Common myeloid progenitor, CD34-positive (primary cell): ENCODE measurements at regions not wholly inside any gene's neighbourhood (a gene's known extent, or its start where the extent isn't known, plus 50 kb on each side); places are given as distances from the start of the nearest gene placed in this dataset.
A peak's percentile ranks its signal among the peaks of the same experiment; 100 is the strongest.

Experiments
- CTCF ChIA-PET: fragments of 350-600 bp; sonication (Branson Sonifier 250); formaldehyde crosslinking; loops from one replicate; lab custom pipeline; 2021; ENCODE audit warnings: antibody characterized with exemption; lab: Charles Lee
- POLR2A ChIA-PET: fragments of 350-600 bp; sonication (Branson Sonifier 250); formaldehyde crosslinking; loops from one replicate; lab custom pipeline; 2021; ENCODE audit warnings: antibody characterized with exemption; lab: Charles Lee
- DNase-seq, 3 donors: peaks; one replicate each; pipeline versions ENCODE4 v3.0.0 to v3.0.0-alpha.2; 2013
- H3K27ac ChIP-seq, 2 experiments: 1 replicate in 1 of 2; 2 replicates in 1 of 2; pipeline ENCODE4 v1.7.0; 2013; ENCODE audit warnings: inconsistent platforms in 2 of 2, low read length in 2 of 2, mild to moderate bottlenecking in 2 of 2, low read depth in 1 of 2, moderate library complexity in 1 of 2; ENCODE audit not compliant: severe bottlenecking in 2 of 2, insufficient read depth in 1 of 2, poor library complexity in 1 of 2
- H3K27me3 ChIP-seq, 5 experiments: replicated peaks in 2 of 5; 1 replicate in 3 of 5; 2 replicates in 2 of 5; pipeline versions ENCODE4 v1.6.1 to v1.7.0; 2013; ENCODE audit warnings: low read length in 4 of 5, mild to moderate bottlenecking in 2 of 5, moderate library complexity in 2 of 5, inconsistent platforms in 1 of 5; ENCODE audit not compliant: insufficient read depth in 5 of 5, control insufficient read depth in 4 of 5
- H3K36me3 ChIP-seq, 4 experiments: 1 replicate in 2 of 4; 2 replicates in 2 of 4; pipeline versions ENCODE4 v1.6.1 to v1.7.0; 2013; ENCODE audit warnings: low read length in 3 of 4, control low read depth in 1 of 4, mild to moderate bottlenecking in 1 of 4; ENCODE audit not compliant: control insufficient read depth in 4 of 4, insufficient read depth in 4 of 4
- H3K4me1 ChIP-seq, 4 experiments: 1 replicate in 3 of 4; 2 replicates in 1 of 4; pipeline versions ENCODE4 v1.6.1 to v1.7.1; 2013; ENCODE audit warnings: low read length in 3 of 4, mild to moderate bottlenecking in 3 of 4, control low read depth in 1 of 4, inconsistent platforms in 1 of 4, moderate library complexity in 1 of 4; ENCODE audit not compliant: control insufficient read depth in 4 of 4, insufficient read depth in 4 of 4; ENCODE audit errors: control extremely low read depth in 1 of 4
- H3K4me3 ChIP-seq, 7 experiments: 1 replicate in 4 of 7; 2 replicates in 3 of 7; pipeline versions ENCODE4 v1.5.1 to v1.7.0; 2013; ENCODE audit warnings: mild to moderate bottlenecking in 7 of 7, low read length in 6 of 7, moderate library complexity in 6 of 7, inconsistent platforms in 2 of 7, low read depth in 2 of 7, control low read depth in 1 of 7; ENCODE audit not compliant: insufficient read depth in 4 of 7, control insufficient read depth in 1 of 7; ENCODE audit errors: extremely low read depth in 1 of 7
- H3K9me3 ChIP-seq, 5 experiments: 1 replicate in 4 of 5; 2 replicates in 1 of 5; pipeline versions ENCODE4 v1.6.1 to v1.7.1; 2013; ENCODE audit warnings: low read length in 4 of 5, mild to moderate bottlenecking in 2 of 5, inconsistent platforms in 1 of 5, low read depth in 1 of 5, moderate library complexity in 1 of 5; ENCODE audit not compliant: control insufficient read depth in 4 of 5, insufficient read depth in 2 of 5; ENCODE audit errors: control extremely low read depth in 1 of 5
- WGBS: methylation state at CpG from one replicate; pipeline ENCODE4 v1.1.5; 2013; ENCODE audit not compliant: insufficient coverage; 5-methylcytosine and 5-hydroxymethylcytosine counted together

DNA sequence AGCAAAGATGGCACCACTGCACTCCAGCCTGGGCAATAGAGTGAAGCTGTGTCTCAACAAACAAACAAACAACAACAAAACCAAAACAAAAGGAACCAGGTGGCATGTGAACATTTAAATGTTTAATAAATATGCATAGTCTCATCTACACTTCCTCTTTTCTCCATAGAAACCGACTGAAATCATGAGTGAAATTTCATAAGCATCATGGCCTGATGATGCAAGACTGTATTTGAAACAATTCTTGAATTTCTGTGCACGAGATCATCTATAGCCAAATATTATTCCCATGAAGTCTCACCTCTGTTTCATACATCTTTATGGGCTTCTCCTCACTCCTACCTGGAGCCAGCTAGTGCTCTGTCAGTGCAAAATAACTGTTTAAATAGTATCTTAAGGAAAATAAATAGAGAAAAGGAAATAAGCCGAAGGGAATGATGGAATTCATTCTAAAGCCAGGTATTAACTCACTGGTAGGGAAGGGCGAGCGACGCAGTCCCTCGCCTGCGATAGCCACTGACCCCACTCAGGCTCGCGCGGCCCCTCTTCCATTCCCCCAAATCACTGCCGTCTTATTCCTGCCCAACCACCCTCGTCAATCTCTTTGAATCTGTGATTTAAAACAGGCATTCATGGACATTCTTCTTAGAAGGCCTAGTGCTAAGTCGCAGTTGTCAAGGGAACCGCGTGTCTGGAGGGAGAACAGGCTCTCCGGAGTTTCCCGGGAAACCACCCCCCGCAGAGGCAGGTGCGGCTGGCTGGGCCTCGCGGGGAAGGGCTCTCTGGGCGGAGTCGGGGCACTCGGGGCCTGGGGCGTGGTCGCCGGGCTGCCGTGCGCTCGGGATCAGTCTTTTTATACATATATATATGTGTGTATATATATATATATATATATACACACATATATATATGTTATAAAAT, 52.4 kb upstream of the TRIM2 start:
- Histone ChIP-seq H3K27me3 (peaks cover 0 to 3% (median 0%) of the 10 kb centered on the region in 5 experiments), H3K4me3 (peak overlapping the region in 4 of 7 experiments; percentile 17 to 83 (median 75)), H3K36me3 (no peaks in the 10 kb centered on the region), H3K27ac (no peak overlapping the region), H3K4me1 (peaks cover 7 to 37% (median 32%) of the 10 kb centered on the region in 4 experiments), H3K9me3 (no peaks in the 10 kb centered on the region)
- CTCF ChIA-PET = interaction anchor here (0.7 to 12.3 kb wide), 5 partner anchors 12 to 425 kb away, joined by 3 to 138 read pairs (median 4); no protein-coding TSS in a partner anchor
- POLR2A ChIA-PET = no interaction called here
- WGBS = 32% methylated on average over 17 of the region's 31 CpGs
- DNase-seq = peak; percentile 50 to 88 (median 87)

DNA sequence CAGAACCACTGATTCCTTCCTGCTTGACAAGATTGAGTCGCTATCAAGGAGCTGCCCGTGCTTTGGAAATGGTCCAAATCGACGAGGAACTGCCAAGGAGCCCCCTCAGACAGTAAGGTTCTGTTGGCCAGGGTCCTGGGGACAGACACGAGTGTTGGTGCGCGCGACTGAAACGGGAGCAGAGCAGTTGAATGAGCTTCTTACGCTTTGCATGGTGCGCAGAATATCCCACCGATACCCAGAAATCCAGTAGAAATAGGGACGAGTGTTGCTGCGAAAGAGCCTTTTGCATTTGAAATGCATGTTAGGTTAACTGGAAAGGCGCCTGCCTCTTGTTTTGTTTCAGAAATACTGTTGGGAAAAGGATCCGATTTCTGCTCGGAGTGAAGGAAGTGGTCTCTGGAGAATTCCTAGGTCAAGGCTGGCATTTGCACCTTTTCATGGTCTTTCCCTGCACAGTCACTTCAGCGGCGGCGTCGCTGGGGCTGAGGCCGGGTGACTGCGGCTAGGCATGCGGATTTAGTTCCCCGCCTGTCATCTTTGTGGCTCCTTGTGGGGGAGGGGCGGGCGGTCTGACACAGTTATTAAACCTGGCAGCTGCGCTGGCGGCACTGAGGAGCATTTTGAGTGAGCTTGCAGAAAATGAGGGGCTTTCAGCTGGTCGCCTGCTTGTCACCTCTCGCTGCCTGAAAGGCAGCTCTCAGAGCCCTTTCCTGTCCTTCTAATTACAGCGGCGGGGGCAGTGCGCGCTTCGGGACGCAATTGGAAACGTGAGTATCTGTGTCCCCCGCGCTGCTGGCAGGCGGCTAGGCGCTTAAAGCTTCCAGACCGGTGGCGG, 51.5 kb upstream of the TRIM2 start:
- no peaks in the 10 kb centered on the region for H3K36me3 ChIP-seq
- POLR2A ChIA-PET = interaction anchor here (0.6 kb wide), 1 partner anchor 130 kb away, joined by 3 read pairs; no protein-coding TSS in a partner anchor
- no peak overlapping the region for H3K27ac ChIP-seq
- H3K4me1 ChIP-seq = peaks cover 7 to 37% (median 32%) of the 10 kb centered on the region in 4 experiments
- DNase-seq = peak; percentile 77 to 94 (median 92)
- CTCF ChIA-PET = interaction anchor here (0.5 to 12.3 kb wide), 5 partner anchors 13 to 211 kb away, joined by 3 to 138 read pairs (median 3); no protein-coding TSS in a partner anchor
- H3K9me3 ChIP-seq = no peaks in the 10 kb centered on the region
- peak overlapping the region; percentile 54 to 83 (median 65) for H3K4me3 ChIP-seq
- 2% methylated on average over 40 of the region's 44 CpGs for WGBS
- H3K27me3 ChIP-seq = peaks cover 0 to 3% (median 0%) of the 10 kb centered on the region in 5 experiments

DNA sequence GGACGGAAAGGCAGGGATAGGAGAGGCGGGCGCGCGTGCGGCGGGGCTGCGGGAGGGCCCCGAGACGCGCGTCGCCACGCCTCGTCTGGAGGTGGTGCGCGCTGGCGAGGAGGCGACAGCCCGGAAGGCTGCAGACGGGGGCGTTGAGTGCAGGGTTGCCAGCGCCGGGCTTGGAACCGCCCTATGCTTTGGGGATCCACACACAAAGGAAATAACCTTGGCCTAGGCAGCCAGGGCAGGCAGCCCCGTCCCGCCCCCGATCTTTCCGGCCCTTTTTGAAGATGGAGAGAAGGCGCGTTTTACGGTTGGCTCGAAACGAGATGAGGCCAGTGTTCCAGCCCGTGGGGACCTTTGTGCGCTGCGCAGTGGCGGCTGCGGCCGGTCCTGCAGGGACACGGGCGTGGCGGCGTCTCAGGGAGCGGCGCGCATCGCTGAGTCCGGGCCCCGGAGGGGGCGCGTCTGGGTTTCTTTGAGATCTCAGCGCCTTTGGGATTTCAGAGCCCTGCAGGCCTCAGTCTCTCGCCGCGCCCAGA, 50.8 kb upstream of the TRIM2 start:
- Histone ChIP-seq H3K27ac (peak overlapping the region in 1 of 2 experiments; percentile 51), H3K9me3 (no peaks in the 10 kb centered on the region), H3K27me3 (peaks cover 0 to 3% (median 0%) of the 10 kb centered on the region in 5 experiments), H3K4me3 (peak overlapping the region; percentile 54 to 83 (median 65)), H3K4me1 (peaks cover 7 to 37% (median 32%) of the 10 kb centered on the region in 4 experiments), H3K36me3 (no peaks in the 10 kb centered on the region)
- DNase-seq = peak; percentile 68 to 90 (median 84)
- ChIA-PET POLR2A (interaction anchor here (0.6 kb wide), 1 partner anchor 129 kb away, joined by 3 read pairs; no protein-coding TSS in a partner anchor), CTCF (interaction anchor here (0.5 to 12.3 kb wide), 5 partner anchors 13 to 280 kb away, joined by 3 to 138 read pairs (median 3); no protein-coding TSS in a partner anchor)
- under 1% methylated on average over 56 of the region's 56 CpGs for WGBS

DNA sequence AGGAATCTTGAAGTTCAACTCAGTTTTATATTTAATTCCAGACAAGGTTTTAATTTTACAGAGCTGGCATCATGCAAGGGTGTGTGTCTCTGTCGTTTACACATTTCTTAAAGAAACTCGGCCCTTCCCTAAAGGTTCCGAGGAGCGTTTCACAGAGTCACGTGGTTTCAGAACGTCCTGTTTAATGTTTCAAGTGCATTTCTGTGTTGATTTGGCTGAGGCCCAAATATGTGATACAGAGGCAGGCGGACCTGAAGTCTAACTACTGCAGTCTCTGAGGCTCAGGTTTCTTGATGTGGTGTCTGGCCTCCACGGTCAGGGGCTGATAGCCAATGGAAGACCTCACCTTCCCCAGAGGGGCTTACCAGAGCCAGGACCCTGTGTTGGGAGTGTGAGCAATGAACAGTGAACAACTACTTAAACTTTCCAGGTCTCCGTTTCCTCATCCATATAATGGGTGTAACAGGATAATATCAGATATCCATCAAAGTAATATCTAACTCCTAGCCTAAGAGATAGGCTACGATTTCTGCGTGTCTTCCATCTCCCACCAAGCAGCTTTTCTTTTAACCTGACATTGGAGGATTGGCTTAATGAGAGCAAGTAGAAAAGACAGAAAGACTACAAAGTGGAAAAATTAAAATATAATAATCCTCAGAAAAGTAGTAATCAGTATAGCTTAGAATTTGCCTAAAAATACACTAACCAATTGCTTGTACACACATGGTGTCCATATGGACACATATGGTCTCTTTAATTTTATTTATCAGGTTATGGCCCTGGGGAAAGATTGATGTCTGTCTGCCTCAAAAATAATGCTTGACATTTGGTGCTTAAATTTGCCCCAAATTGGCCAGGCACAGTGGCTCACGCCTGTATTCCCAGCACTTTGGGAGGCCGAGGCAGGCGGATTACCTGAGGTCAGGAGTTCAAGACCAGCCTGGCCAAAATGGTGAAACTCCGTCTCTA, 50.0 kb upstream of the TRIM2 start:
- H3K27ac ChIP-seq = peak overlapping the region in 1 of 2 experiments; percentile 51
- peak; percentile 35 to 76 (median 59) for DNase-seq

More for the DNA sequence above, 50.0 kb upstream of the TRIM2 start:
- Histone ChIP-seq H3K4me3 (peak overlapping the region in 6 of 7 experiments; percentile 54 to 83 (median 69)), H3K27me3 (peaks cover 0 to 3% (median 0%) of the 10 kb centered on the region in 5 experiments), H3K4me1 (peaks cover 7 to 37% (median 32%) of the 10 kb centered on the region in 4 experiments), H3K9me3 (no peaks in the 10 kb centered on the region), H3K36me3 (no peaks in the 10 kb centered on the region)
- 44% methylated on average over 9 of the region's 15 CpGs for WGBS
- POLR2A ChIA-PET = interaction anchor here (0.5 kb wide), 1 partner anchor 360 kb away, joined by 3 read pairs; no protein-coding TSS in a partner anchor
- CTCF ChIA-PET = interaction anchor here (1.3 to 12.3 kb wide), 4 partner anchors 8 to 279 kb away, joined by 3 to 138 read pairs (median 40); no protein-coding TSS in a partner anchor
